ENCODE measurements at regions not wholly inside any gene's neighbourhood (a gene's known extent, or its start where the extent isn't known, plus 50 kb on each side); places are given as distances from the start of the nearest gene placed in this dataset.

DNA sequence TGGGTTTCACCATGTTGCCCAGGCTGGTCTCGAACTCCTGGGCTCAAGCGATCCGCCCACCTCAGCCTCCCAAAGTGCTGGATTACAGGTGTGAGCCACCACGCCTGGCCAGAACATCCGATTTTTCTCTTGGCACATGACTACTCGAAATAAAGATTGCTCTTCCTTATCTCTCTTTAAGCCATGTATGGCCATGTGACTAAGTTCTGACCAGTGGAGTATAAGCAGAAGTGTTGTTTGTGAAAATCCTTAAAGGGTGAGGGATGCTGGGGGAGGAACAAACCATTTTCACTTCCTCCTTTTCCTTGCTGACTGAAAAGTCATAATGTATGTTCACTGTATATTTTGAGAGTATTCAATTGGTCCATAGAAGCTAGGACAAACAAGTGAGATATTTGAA, 50.7 kb upstream of the ATF7IP start:
- Histone ChIP-seq H3K9me3 (ENCODE audit: control insufficient read depth in 5 of 5, low read length in 5 of 5) (no peaks in the 10 kb centered on the region), H3K27ac (ENCODE audit: low read depth, low read length) (no peak overlapping the region), H3K36me3 (ENCODE audit: control insufficient read depth in 5 of 5, insufficient read depth in 5 of 5, low read length in 5 of 5) (no peaks in the 10 kb centered on the region), H3K4me3 (ENCODE audit: low read depth in 1 of 5, low read length in 5 of 5) (no peak overlapping the region), H3K9ac (ENCODE audit: low read length in 5 of 5) (no peak overlapping the region), H3K27me3 (ENCODE audit: control insufficient read depth in 5 of 5, insufficient read depth in 4 of 5, low read length in 5 of 5) (no peaks in the 10 kb centered on the region), H3K4me1 (ENCODE audit: control insufficient read depth in 5 of 5, insufficient read depth in 5 of 5, low read length in 5 of 5) (peaks cover 0 to 2% (median 0%) of the 10 kb centered on the region in 5 donors)

DNA sequence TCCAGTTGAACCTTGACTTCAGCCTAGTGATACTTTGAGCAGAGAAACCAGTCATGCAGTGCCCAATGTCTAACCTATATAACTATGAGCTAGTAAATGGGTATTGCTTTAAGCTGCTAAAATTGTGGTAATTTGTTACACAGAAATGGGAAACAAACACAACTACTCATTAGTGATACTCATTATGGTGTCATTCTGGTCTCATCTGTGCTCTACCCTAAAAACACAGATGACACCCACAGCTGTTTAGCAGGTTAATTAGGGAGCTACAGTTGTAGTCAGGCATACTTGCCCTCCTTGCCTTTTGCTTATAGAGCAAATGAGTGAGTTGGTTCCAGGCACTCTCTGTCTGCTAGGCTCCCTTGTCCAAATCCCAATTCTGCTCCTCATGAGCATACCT, 50.0 kb upstream of the ATF7IP start:
- H3K9me3 ChIP-seq (ENCODE audit: control insufficient read depth in 5 of 5, low read length in 5 of 5), result no peaks in the 10 kb centered on the region
- no peaks in the 10 kb centered on the region for H3K36me3 ChIP-seq (ENCODE audit: control insufficient read depth in 5 of 5, insufficient read depth in 5 of 5, low read length in 5 of 5)
- no peaks in the 10 kb centered on the region for H3K27me3 ChIP-seq (ENCODE audit: control insufficient read depth in 5 of 5, insufficient read depth in 4 of 5, low read length in 5 of 5)
- H3K4me1 ChIP-seq (ENCODE audit: control insufficient read depth in 5 of 5, insufficient read depth in 5 of 5, low read length in 5 of 5), result peaks cover 0 to 2% (median 0%) of the 10 kb centered on the region in 5 donors
- no peak overlapping the region for H3K27ac ChIP-seq (ENCODE audit: low read depth, low read length)
- H3K4me3 ChIP-seq (ENCODE audit: low read depth in 1 of 5, low read length in 5 of 5), result no peak overlapping the region
- H3K9ac ChIP-seq (ENCODE audit: low read length in 5 of 5), result no peak overlapping the region
